ENCODE measurements at regions not wholly inside any gene's neighbourhood (a gene's known extent, or its start where the extent isn't known, plus 50 kb on each side); places are given as distances from the start of the nearest gene placed in this dataset.
A peak's percentile ranks its signal among the peaks of the same experiment; 100 is the strongest.

- DNase-seq (ENCODE audit: low spot score) (no peak), FAIRE-seq (no peak)
These were observed 93.5 kb upstream of the KIAA1217 start for GRCh38 chr10:24115403-24115802.

GRCh38 chr10:24118246-24118645 lies 90.7 kb upstream of the KIAA1217 start:
- FAIRE-seq (no peak), DNase-seq (ENCODE audit: low spot score) (no peak)

GRCh38 chr10:24119896-24120295 lies 89.0 kb upstream of the KIAA1217 start:
- DNase-seq (ENCODE audit: low spot score) = no peak
- no peak for FAIRE-seq

- DNase-seq (ENCODE audit: low spot score) (no peak), FAIRE-seq (no peak)
These were observed 88.3 kb upstream of the KIAA1217 start for GRCh38 chr10:24120646-24121045.

GRCh38 chr10:24127516-24127915 lies 81.4 kb upstream of the KIAA1217 start:
- FAIRE-seq (no peak), DNase-seq (ENCODE audit: low spot score) (no peak)

GRCh38 chr10:24128066-24128730 lies 80.7 kb upstream of the KIAA1217 start:
- DNase-seq (ENCODE audit: low spot score) (no peak), FAIRE-seq (no peak)

- peak; percentile 35 for DNase-seq (ENCODE audit: low spot score)
- no peak for FAIRE-seq
These were observed 76.2 kb upstream of the KIAA1217 start for GRCh38 chr10:24132741-24133140.

- no peak for FAIRE-seq
- DNase-seq (ENCODE audit: low spot score) = no peak
These were observed 75.1 kb upstream of the KIAA1217 start for GRCh38 chr10:24133835-24134234.

GRCh38 chr10:24136070-24136469 lies 72.9 kb upstream of the KIAA1217 start:
- DNase-seq (ENCODE audit: low spot score) = no peak
- no peak for FAIRE-seq

- no peak for FAIRE-seq
- DNase-seq (ENCODE audit: low spot score) = no peak
These were observed 61.6 kb upstream of the KIAA1217 start for GRCh38 chr10:24147321-24147720.

GRCh38 chr10:24149640-24150039 lies 59.3 kb upstream of the KIAA1217 start:
- no peak for FAIRE-seq

GRCh38 chr10:24150853-24151252 lies 58.1 kb upstream of the KIAA1217 start:
- FAIRE-seq (no peak), DNase-seq (ENCODE audit: low spot score) (no peak)

More at GRCh38 chr10:24149640-24150039, 59.3 kb upstream of the KIAA1217 start:
- DNase-seq (ENCODE audit: low spot score) = no peak

GRCh38 chr10:24152270-24152669 lies 56.7 kb upstream of the KIAA1217 start:
- DNase-seq (ENCODE audit: low spot score) = no peak

GRCh38 chr10:24153031-24153430 lies 55.9 kb upstream of the KIAA1217 start:
- FAIRE-seq (no peak), DNase-seq (ENCODE audit: low spot score) (no peak)

More at GRCh38 chr10:24152270-24152669, 56.7 kb upstream of the KIAA1217 start:
- FAIRE-seq = no peak

- FAIRE-seq (no peak), DNase-seq (ENCODE audit: low spot score) (no peak)
These were observed 55.4 kb upstream of the KIAA1217 start for GRCh38 chr10:24153537-24153936.

- DNase-seq (ENCODE audit: low spot score) = no peak
- FAIRE-seq = no peak
These were observed 52.3 kb upstream of the KIAA1217 start for GRCh38 chr10:24156686-24157085.

GRCh38 chr10:24157567-24157966 lies 51.4 kb upstream of the KIAA1217 start:
- FAIRE-seq = no peak
- DNase-seq (ENCODE audit: low spot score) = no peak

All from urothelium cell line (cell line).